ENCODE measurements at regions not wholly inside any gene's neighbourhood (a gene's known extent, or its start where the extent isn't known, plus 50 kb on each side); places are given as distances from the start of the nearest gene placed in this dataset.

GRCh38 chr21:36532769-36533467, 53.0 kb upstream of the CLDN14 start:
- DNase-seq (ENCODE audit: low read depth), result no peak
- TF ChIP-seq CTCF (conservative IDR thresholded peaks at IDR 0.05; ENCODE audit: low read depth, low read length), result no peak
- no peak overlapping the region for H3K4me3 ChIP-seq (ENCODE audit: low read depth, low read length)

- TF ChIP-seq CTCF (conservative IDR thresholded peaks at IDR 0.05; ENCODE audit: low read depth, low read length), result no peak
- H3K4me3 ChIP-seq (ENCODE audit: low read depth, low read length), result no peak overlapping the region
- no peak for DNase-seq (ENCODE audit: low read depth)
These were observed 53.5 kb upstream of the CLDN14 start for GRCh38 chr21:36533468-36533848.

- no peak for TF ChIP-seq CTCF (conservative IDR thresholded peaks at IDR 0.05; ENCODE audit: low read depth, low read length)
- no peak for DNase-seq (ENCODE audit: low read depth)
- H3K4me3 ChIP-seq (ENCODE audit: low read depth, low read length), result no peak overlapping the region
These were observed 54.7 kb upstream of the CLDN14 start for GRCh38 chr21:36534656-36535055.

- H3K4me3 ChIP-seq (ENCODE audit: low read depth, low read length), result no peak overlapping the region
- no peak for TF ChIP-seq CTCF (conservative IDR thresholded peaks at IDR 0.05; ENCODE audit: low read depth, low read length)
- DNase-seq (ENCODE audit: low read depth), result no peak
These were observed 55.8 kb upstream of the CLDN14 start for GRCh38 chr21:36535618-36536241.

GRCh38 chr21:36538761-36539160, 58.8 kb upstream of the CLDN14 start:
- no peak overlapping the region for H3K4me3 ChIP-seq (ENCODE audit: low read depth, low read length)
- TF ChIP-seq CTCF (conservative IDR thresholded peaks at IDR 0.05; ENCODE audit: low read depth, low read length), result no peak
- DNase-seq (ENCODE audit: low read depth), result no peak

GRCh38 chr21:36539434-36540150, 59.7 kb upstream of the CLDN14 start:
- no peak overlapping the region for H3K4me3 ChIP-seq (ENCODE audit: low read depth, low read length)
- no peak for DNase-seq (ENCODE audit: low read depth)
- TF ChIP-seq CTCF (conservative IDR thresholded peaks at IDR 0.05; ENCODE audit: low read depth, low read length), result no peak
